ENCODE measurements at regions not wholly inside any gene's neighbourhood (a gene's known extent, or its start where the extent isn't known, plus 50 kb on each side); places are given as distances from the start of the nearest gene placed in this dataset.

- CTCF ChIA-PET: no interaction called here
- DNase-seq (ENCODE audit: low spot score): no peak
- H3K36me3 ChIP-seq (ENCODE audit: insufficient read depth, low read length, poor library complexity, severe bottlenecking): no peaks in the 10 kb centered on the region
- BruUV-seq (replicated peaks): no TSS peak
- no peak overlapping the region for H3K4me3 ChIP-seq (ENCODE audit: low read depth, low read length, poor library complexity, severe bottlenecking)
- POLR2A ChIA-PET (ENCODE audit: low non-redundant PET): no interaction called here
- no peaks in the 10 kb centered on the region for H3K4me1 ChIP-seq (ENCODE audit: insufficient read depth, low read length, poor library complexity, severe bottlenecking)
- no peaks in the 10 kb centered on the region for H3K9me3 ChIP-seq (ENCODE audit: low read depth, low read length, poor library complexity, severe bottlenecking)
- no peak overlapping the region for H3K27ac ChIP-seq (ENCODE audit: low read depth, low read length, poor library complexity, severe bottlenecking)
- TF ChIP-seq EZH2 (IDR thresholded peaks at IDR 0.05; ENCODE audit: borderline replicate concordance, low read depth, low read length, poor library complexity, severe bottlenecking) (no peak), CTCF (conservative IDR thresholded peaks at IDR 0.05; ENCODE audit: low read depth, low read length) (no peak)
- H3K27me3 ChIP-seq (replicated peaks; ENCODE audit: insufficient read depth, low read depth, low read length, poor library complexity): no peaks in the 10 kb centered on the region
- intact Hi-C loops (cut with micrococcal nuclease; ENCODE audit: unreplicated experiment): no loop called here
Observed at GRCh38 chr1:232153652-232154051, 476.3 kb downstream of the SIPA1L2 start.

DNA sequence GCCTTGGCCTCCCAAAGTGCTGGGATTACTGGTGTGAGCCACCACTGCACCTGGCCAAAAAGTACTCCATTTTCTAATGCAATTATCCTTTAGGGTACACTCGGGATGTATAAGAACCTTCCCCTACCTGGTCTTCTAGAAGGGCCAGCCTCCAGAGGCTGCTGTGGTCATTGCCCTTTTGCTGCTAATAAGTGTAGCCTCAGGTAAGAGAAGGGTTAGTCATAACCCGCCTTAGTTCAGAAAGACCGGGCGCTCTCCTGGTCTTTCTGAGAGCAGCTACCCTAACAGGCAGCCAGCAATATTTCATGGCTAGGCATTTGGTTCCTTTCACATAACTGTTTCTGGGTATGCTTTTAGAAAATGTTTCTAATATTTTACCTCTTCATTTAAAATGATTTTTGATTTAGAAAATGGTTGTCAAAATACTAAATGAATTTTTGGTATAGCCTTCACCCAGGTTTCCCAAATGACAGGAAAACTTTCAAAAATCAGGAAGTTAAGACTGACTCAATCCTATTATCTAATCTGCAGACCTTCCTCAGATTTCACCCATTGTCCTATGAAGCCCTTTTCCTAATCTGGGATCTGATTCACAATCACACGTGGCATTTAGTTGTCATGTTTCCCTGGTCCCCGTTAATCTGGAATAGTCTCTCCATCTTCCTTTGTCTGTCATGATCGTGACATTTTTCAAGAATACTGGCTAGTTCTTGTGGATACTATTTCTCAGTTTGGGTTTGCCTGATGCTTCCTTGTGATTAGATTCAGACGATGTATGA is 479.0 kb downstream of the SIPA1L2 start:
- no peaks in the 10 kb centered on the region for H3K9me3 ChIP-seq (ENCODE audit: low read depth, low read length, poor library complexity, severe bottlenecking)
- CTCF ChIA-PET: no interaction called here
- H3K27ac ChIP-seq (ENCODE audit: low read depth, low read length, poor library complexity, severe bottlenecking): no peak overlapping the region
- H3K4me1 ChIP-seq (ENCODE audit: insufficient read depth, low read length, poor library complexity, severe bottlenecking): no peaks in the 10 kb centered on the region
- POLR2A ChIA-PET (ENCODE audit: low non-redundant PET): no interaction called here
- no TSS peak for BruUV-seq (replicated peaks)
- no peak overlapping the region for H3K4me3 ChIP-seq (ENCODE audit: low read depth, low read length, poor library complexity, severe bottlenecking)
- no peak for TF ChIP-seq EZH2 (IDR thresholded peaks at IDR 0.05; ENCODE audit: borderline replicate concordance, low read depth, low read length, poor library complexity, severe bottlenecking)
- no peak for TF ChIP-seq CTCF (conservative IDR thresholded peaks at IDR 0.05; ENCODE audit: low read depth, low read length)
- no peaks in the 10 kb centered on the region for H3K36me3 ChIP-seq (ENCODE audit: insufficient read depth, low read length, poor library complexity, severe bottlenecking)
- intact Hi-C loops (cut with micrococcal nuclease; ENCODE audit: unreplicated experiment): no loop called here
- no peak for DNase-seq (ENCODE audit: low spot score)
- H3K27me3 ChIP-seq (replicated peaks; ENCODE audit: insufficient read depth, low read depth, low read length, poor library complexity): peaks cover 3% of the 10 kb centered on the region

GRCh38 chr1:232149287-232150201 is 480.4 kb downstream of the SIPA1L2 start:
- H3K36me3 ChIP-seq (ENCODE audit: insufficient read depth, low read length, poor library complexity, severe bottlenecking): no peaks in the 10 kb centered on the region
- BruUV-seq (replicated peaks): no TSS peak

More at GRCh38 chr1:232149287-232150201, 480.4 kb downstream of the SIPA1L2 start:
- Histone ChIP-seq H3K27me3 (replicated peaks; ENCODE audit: insufficient read depth, low read depth, low read length, poor library complexity) (peaks cover 3% of the 10 kb centered on the region), H3K4me1 (ENCODE audit: insufficient read depth, low read length, poor library complexity, severe bottlenecking) (no peaks in the 10 kb centered on the region), H3K9me3 (ENCODE audit: low read depth, low read length, poor library complexity, severe bottlenecking) (no peaks in the 10 kb centered on the region), H3K4me3 (ENCODE audit: low read depth, low read length, poor library complexity, severe bottlenecking) (no peak overlapping the region), H3K27ac (ENCODE audit: low read depth, low read length, poor library complexity, severe bottlenecking) (no peak overlapping the region)
- DNase-seq (ENCODE audit: low spot score): no peak
- intact Hi-C loops (cut with micrococcal nuclease; ENCODE audit: unreplicated experiment): no loop called here
- ChIA-PET POLR2A (ENCODE audit: low non-redundant PET) (no interaction called here), CTCF (no interaction called here)
- TF ChIP-seq EZH2 (IDR thresholded peaks at IDR 0.05; ENCODE audit: borderline replicate concordance, low read depth, low read length, poor library complexity, severe bottlenecking) (no peak), CTCF (conservative IDR thresholded peaks at IDR 0.05; ENCODE audit: low read depth, low read length) (no peak)
